Esophagus squamous epithelium (tissue), 5 donors: ENCODE measurements at regions not wholly inside any gene's neighbourhood (a gene's known extent, or its start where the extent isn't known, plus 50 kb on each side); places are given as distances from the start of the nearest gene placed in this dataset.

Experiments
- DNase-seq: peaks from one replicate; lab custom pipeline; 2025; lab: John Stamatoyannopoulos, UW
- H3K27ac ChIP-seq, 4 donors: fragments of 200-600 bp; sonication (generic); one replicate each; pipeline ENCODE4 v1.5.1; 2016 to 2019; ENCODE audit warnings: mild to moderate bottlenecking in 1 of 4
- H3K27me3 ChIP-seq, 4 donors: fragments of 200-600 bp; sonication (generic); 1 replicate in 3 of 4; 2 replicates in 1 of 4; pipeline versions ENCODE4 v1.5.1 to v1.6.0; 2017 to 2021; ENCODE audit warnings: antibody characterized with exemption in 1 of 4
- H3K36me3 ChIP-seq, 3 donors: fragments of 200-600 bp; sonication (generic); one replicate each; pipeline ENCODE4 v1.5.1; 2016 to 2019
- H3K4me1 ChIP-seq, 3 donors: fragments of 200-600 bp; sonication (generic); one replicate each; pipeline ENCODE4 v1.5.1; 2017 to 2019
- H3K4me3 ChIP-seq, 4 donors: fragments of 200-600 bp; sonication (generic); 1 replicate in 3 of 4; 2 replicates in 1 of 4; pipeline ENCODE4 v1.5.1; 2016 to 2019; ENCODE audit warnings: mild to moderate bottlenecking in 2 of 4, moderate library complexity in 1 of 4
- H3K9me3 ChIP-seq, 3 donors: fragments of 200-600 bp; sonication (generic); one replicate each; pipeline ENCODE4 v1.5.1; 2016 to 2019
- POLR2A ChIP-seq, 4 donors: fragments of 450-650 bp; IDR thresholded peaks; one replicate each; pipeline ENCODE4 v1.6.1; 2017; ENCODE audit warnings: antibody characterized with exemption in 4 of 4, mild to moderate bottlenecking in 4 of 4, moderate library complexity in 3 of 4
- WGBS, 2 donors: methylation state at CpG; one replicate each; pipeline ENCODE4 v1.1.5; 2018; 5-methylcytosine and 5-hydroxymethylcytosine counted together
- intact Hi-C: fragments of 100-400 bp; cut with DNase I; formaldehyde crosslinking; loops from one replicate; pipeline ENCODE4 v1.15.0; 2022
- TF ChIP-seq, protein P1 (sequence below), 6 experiments: fragments of 450-650 bp in 4 of 6; fragments of 200-600 bp in 2 of 6; sonication (generic) in 2 of 6; IDR thresholded peaks; one replicate each; pipeline ENCODE4 v1.5.1; 2016 to 2019; ENCODE audit warnings: antibody characterized with exemption in 6 of 6, mild to moderate bottlenecking in 4 of 6, moderate library complexity in 4 of 6
- donor health status: DM: yes; HTN: yes; CAD: no.

DNA sequence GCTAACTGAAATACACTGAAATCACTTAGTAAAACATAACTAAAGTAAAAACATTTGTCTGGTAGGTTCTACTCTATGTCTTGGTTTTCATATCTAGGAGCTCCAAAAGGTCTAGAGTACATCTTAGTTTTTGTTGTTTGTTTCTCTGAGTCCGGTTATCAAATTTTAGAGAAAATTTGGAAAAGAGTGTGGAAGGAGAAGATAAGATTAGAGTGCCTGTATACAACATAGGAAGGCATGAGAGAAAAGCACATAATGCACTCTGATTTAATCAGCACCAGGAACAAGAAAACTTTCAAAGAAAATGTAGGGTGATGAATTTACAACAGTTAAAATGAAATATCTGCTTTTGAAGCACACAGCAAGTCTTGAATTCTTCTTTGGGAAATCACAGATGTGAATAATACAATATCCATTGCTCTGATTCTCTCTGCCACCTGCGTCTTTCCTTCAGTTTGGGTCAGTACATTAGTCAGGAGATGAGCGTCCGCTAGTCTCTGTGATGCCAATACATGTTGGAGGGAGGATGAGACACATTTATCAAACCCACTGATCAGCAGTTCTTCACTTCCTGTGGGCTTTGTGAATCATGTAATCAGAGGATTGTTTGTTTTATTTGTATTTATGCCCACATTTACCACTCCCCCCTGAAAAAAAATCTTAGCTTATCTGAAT is 477.8 kb upstream of the GCFC2 start:
- Histone ChIP-seq H3K4me3 (no peak overlapping the region), H3K36me3 (no peaks in the 10 kb centered on the region), H3K4me1 (no peaks in the 10 kb centered on the region), H3K27me3 (no peaks in the 10 kb centered on the region), H3K9me3 (no peaks in the 10 kb centered on the region), H3K27ac (no peak overlapping the region)
- TF ChIP-seq, protein P1, sequence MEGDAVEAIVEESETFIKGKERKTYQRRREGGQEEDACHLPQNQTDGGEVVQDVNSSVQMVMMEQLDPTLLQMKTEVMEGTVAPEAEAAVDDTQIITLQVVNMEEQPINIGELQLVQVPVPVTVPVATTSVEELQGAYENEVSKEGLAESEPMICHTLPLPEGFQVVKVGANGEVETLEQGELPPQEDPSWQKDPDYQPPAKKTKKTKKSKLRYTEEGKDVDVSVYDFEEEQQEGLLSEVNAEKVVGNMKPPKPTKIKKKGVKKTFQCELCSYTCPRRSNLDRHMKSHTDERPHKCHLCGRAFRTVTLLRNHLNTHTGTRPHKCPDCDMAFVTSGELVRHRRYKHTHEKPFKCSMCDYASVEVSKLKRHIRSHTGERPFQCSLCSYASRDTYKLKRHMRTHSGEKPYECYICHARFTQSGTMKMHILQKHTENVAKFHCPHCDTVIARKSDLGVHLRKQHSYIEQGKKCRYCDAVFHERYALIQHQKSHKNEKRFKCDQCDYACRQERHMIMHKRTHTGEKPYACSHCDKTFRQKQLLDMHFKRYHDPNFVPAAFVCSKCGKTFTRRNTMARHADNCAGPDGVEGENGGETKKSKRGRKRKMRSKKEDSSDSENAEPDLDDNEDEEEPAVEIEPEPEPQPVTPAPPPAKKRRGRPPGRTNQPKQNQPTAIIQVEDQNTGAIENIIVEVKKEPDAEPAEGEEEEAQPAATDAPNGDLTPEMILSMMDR (IDR thresholded peaks at IDR 0.05) = no peak
- TF ChIP-seq POLR2A (IDR thresholded peaks at IDR 0.05) = no peak
- no peak for DNase-seq
- intact Hi-C loops = no loop called here
- WGBS, 2 donors = 62 to 69% methylated on average over 4 of the region's 4 CpGs

GRCh38 chr2:76187415-76187814 is 476.7 kb upstream of the GCFC2 start:
- no peak overlapping the region for H3K4me3 ChIP-seq
- 42 to 50% methylated on average over 1 of the region's 1 CpG for WGBS, 2 donors

GRCh38 chr2:76180676-76181075 is 470.0 kb upstream of the GCFC2 start:
- Histone ChIP-seq H3K9me3 (peaks cover 0 to 15% (median 0%) of the 10 kb centered on the region in 3 donors), H3K36me3 (no peaks in the 10 kb centered on the region), H3K4me3 (no peak overlapping the region), H3K27ac (no peak overlapping the region), H3K4me1 (no peaks in the 10 kb centered on the region), H3K27me3 (no peaks in the 10 kb centered on the region)
- intact Hi-C loops = no loop called here
- no peak for DNase-seq
- no peak for TF ChIP-seq POLR2A (IDR thresholded peaks at IDR 0.05)
- 80% methylated on average over 1 of the region's 1 CpG; no CpG with 5 or more reads in 1 of the 2 donors for WGBS, 2 donors

More at GRCh38 chr2:76187415-76187814, 476.7 kb upstream of the GCFC2 start:
- Histone ChIP-seq H3K27ac (no peak overlapping the region), H3K9me3 (no peaks in the 10 kb centered on the region), H3K4me1 (no peaks in the 10 kb centered on the region), H3K27me3 (no peaks in the 10 kb centered on the region), H3K36me3 (no peaks in the 10 kb centered on the region)
- DNase-seq = no peak
- intact Hi-C loops = no loop called here
- TF ChIP-seq, protein P1 (IDR thresholded peaks at IDR 0.05) = no peak
- no peak for TF ChIP-seq POLR2A (IDR thresholded peaks at IDR 0.05)

DNA sequence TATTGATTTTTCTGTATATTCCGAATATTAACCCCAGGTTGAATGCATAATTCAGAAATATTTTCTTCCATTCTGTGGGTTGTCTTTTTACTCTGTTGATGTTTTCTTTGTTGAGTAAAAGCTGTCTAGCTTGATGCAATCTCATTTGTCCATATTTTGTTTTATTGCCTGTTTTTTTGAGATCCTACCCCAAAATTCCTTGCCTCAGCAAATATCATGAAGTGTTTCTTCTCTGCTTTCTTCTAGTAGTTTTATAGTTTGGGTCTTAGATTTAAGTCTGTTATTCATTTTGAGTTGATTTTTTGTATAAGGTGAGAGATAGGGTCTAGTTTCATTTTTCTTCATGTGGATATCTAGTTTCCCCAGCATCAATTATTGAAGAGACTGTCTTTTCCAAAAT is 467.9 kb upstream of the GCFC2 start:
- DNase-seq = no peak
- 77 to 91% methylated on average over 1 of the region's 1 CpG for WGBS, 2 donors
- TF ChIP-seq, protein P1 (IDR thresholded peaks at IDR 0.05) = no peak
- TF ChIP-seq POLR2A (IDR thresholded peaks at IDR 0.05) = no peak
- H3K9me3 ChIP-seq = peaks cover 0 to 15% (median 0%) of the 10 kb centered on the region in 3 donors
- intact Hi-C loops = no loop called here
- H3K27ac ChIP-seq = no peak overlapping the region
- H3K4me1 ChIP-seq = no peaks in the 10 kb centered on the region
- no peak overlapping the region for H3K4me3 ChIP-seq
- H3K36me3 ChIP-seq = no peaks in the 10 kb centered on the region
- H3K27me3 ChIP-seq = no peaks in the 10 kb centered on the region

DNA sequence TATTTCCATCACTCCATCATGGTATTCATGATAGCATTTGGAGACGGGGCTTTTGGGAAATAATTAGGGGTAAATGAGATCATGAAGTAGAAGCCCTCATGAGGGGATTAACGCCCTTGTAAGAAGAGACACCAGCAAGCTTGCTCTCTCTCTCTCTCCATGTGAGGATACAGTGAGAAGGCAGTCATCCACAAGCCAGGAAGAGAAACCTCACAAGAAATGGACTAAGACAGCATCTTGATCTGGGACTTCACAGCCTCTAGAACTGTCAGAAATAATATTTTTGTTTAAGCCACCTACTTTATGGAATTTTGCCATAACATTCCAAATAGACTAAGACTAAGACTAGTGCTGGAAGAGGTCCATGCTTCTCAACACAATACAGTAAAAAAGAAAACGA is 464.6 kb upstream of the GCFC2 start:
- Histone ChIP-seq H3K36me3 (no peaks in the 10 kb centered on the region), H3K9me3 (peaks cover 0 to 15% (median 0%) of the 10 kb centered on the region in 3 donors), H3K4me1 (no peaks in the 10 kb centered on the region), H3K27me3 (no peaks in the 10 kb centered on the region), H3K4me3 (no peak overlapping the region), H3K27ac (no peak overlapping the region)
- 55 to 63% methylated on average over 2 of the region's 3 CpGs for WGBS, 2 donors
- intact Hi-C loops = no loop called here
- no peak for DNase-seq
- no peak for TF ChIP-seq POLR2A (IDR thresholded peaks at IDR 0.05)
- TF ChIP-seq, protein P1 (IDR thresholded peaks at IDR 0.05) = no peak
